Astrocyte (in vitro differentiated cells and primary cell): ENCODE measurements at regions not wholly inside any gene's neighbourhood (a gene's known extent, or its start where the extent isn't known, plus 50 kb on each side); places are given as distances from the start of the nearest gene placed in this dataset.

ENCODE experiments used
- CTCF ChIP-seq: IDR thresholded peaks from 2 replicates; pipeline ENCODE4 v1.5.1; 2011; ENCODE audit warnings: low read depth, mild to moderate bottlenecking, inconsistent platforms, low read length, moderate library complexity; ENCODE audit not compliant: insufficient read depth
- EZH2 ChIP-seq: IDR thresholded peaks from 2 replicates; pipeline ENCODE4 v1.6.1; 2012; ENCODE audit warnings: mild to moderate bottlenecking, low read length, inconsistent platforms; ENCODE audit not compliant: insufficient read depth

- TF ChIP-seq CTCF = no peak
- no peak for TF ChIP-seq EZH2
Measured at GRCh38 chr5:29051509-29051908, 2013.1 kb upstream of the CDH9 start.
